CD4-positive, alpha-beta T cell (primary cell): ENCODE measurements at regions not wholly inside any gene's neighbourhood (a gene's known extent, or its start where the extent isn't known, plus 50 kb on each side); places are given as distances from the start of the nearest gene placed in this dataset.
"Not testable (repeated sequence)": the region's sequence is repeated elsewhere in the genome, so short reads cannot be mapped to it uniquely, and the experiment has no call there.

ENCODE experiments used
- ATAC-seq: fragments of 200-7000 bp; cut with Tn5 transposase; one replicate; pipeline ENCODE4 v1.10.0; 2022; ENCODE audit warnings: mild to moderate bottlenecking; ENCODE audit not compliant: poor library complexity
- CTCF ChIA-PET: fragments of 350-600 bp; sonication (Branson Sonifier 250); formaldehyde crosslinking; loops from one replicate; lab custom pipeline; 2021; ENCODE audit warnings: antibody characterized with exemption, inconsistent platforms; lab: Charles Lee
- POLR2A ChIA-PET: fragments of 350-600 bp; sonication (Branson Sonifier 250); formaldehyde crosslinking; loops from one replicate; lab custom pipeline; 2021; ENCODE audit warnings: antibody characterized with exemption, inconsistent platforms; lab: Charles Lee
- DNase-seq, 14 experiments: peaks; one replicate each; pipeline ENCODE4 v3.0.0-alpha.2; 2013 to 2020; ENCODE audit warnings: mixed read lengths in 2 of 14
- H3K27ac ChIP-seq, 2 donors: one replicate each; pipeline versions ENCODE4 v1.5.1 to v1.7.0; 2013; ENCODE audit warnings: low read length in 2 of 2, low read depth in 1 of 2, mild to moderate bottlenecking in 1 of 2
- H3K27me3 ChIP-seq, 2 experiments: 1 replicate in 1 of 2; 2 replicates in 1 of 2; pipeline versions ENCODE4 v1.6.1 to v1.7.0; 2013; ENCODE audit warnings: low read length in 2 of 2, control low read depth in 1 of 2, mild to moderate bottlenecking in 1 of 2, moderate library complexity in 1 of 2; ENCODE audit not compliant: insufficient read depth in 2 of 2, control insufficient read depth in 1 of 2
- H3K36me3 ChIP-seq: one replicate; pipeline ENCODE4 v1.6.1; 2013; ENCODE audit warnings: low read length, control low read depth; ENCODE audit not compliant: insufficient read depth
- H3K4me1 ChIP-seq: one replicate; pipeline ENCODE4 v1.6.1; 2013; ENCODE audit warnings: low read length, control low read depth; ENCODE audit not compliant: insufficient read depth
- H3K4me3 ChIP-seq: one replicate; pipeline ENCODE4 v1.5.1; 2013; ENCODE audit warnings: mild to moderate bottlenecking, low read length, moderate library complexity
- H3K9me3 ChIP-seq, 2 experiments: 1 replicate in 1 of 2; 2 replicates in 1 of 2; pipeline versions ENCODE4 v1.6.1 to v1.7.0; 2013; ENCODE audit warnings: low read length in 2 of 2, mild to moderate bottlenecking in 2 of 2, control low read depth in 1 of 2, moderate library complexity in 1 of 2; ENCODE audit not compliant: control insufficient read depth in 1 of 2, insufficient read depth in 1 of 2
- H3K27ac Mint-ChIP-seq: one replicate; pipeline ENCODE4 v1.8.0; 2020; ENCODE audit warnings: mixed read lengths
- H3K27me3 Mint-ChIP-seq: one replicate; pipeline ENCODE4 v1.8.0; 2021; ENCODE audit warnings: mixed read lengths
- H3K36me3 Mint-ChIP-seq: one replicate; pipeline ENCODE4 v1.8.0; 2021; ENCODE audit warnings: low read depth, mixed read lengths
- H3K4me1 Mint-ChIP-seq: one replicate; pipeline ENCODE4 v1.8.0; 2021; ENCODE audit warnings: low read depth, mixed read lengths
- H3K4me3 Mint-ChIP-seq: one replicate; pipeline ENCODE4 v1.8.0; 2020; ENCODE audit warnings: mild to moderate bottlenecking, mixed read lengths
- H3K9me3 Mint-ChIP-seq: one replicate; pipeline ENCODE4 v1.8.0; 2020; ENCODE audit warnings: mixed read lengths
- CTCF ChIP-seq: fragments of 200-600 bp; IDR thresholded peaks from one replicate; pipeline ENCODE4 v1.8.0; 2022; ENCODE audit warnings: antibody characterized with exemption, mild to moderate bottlenecking
- intact Hi-C, 2 experiments: fragments of 100-400 bp; cut with DNase I in 1 of 2; cut with micrococcal nuclease in 1 of 2; formaldehyde crosslinking; loops; one replicate each; pipeline versions ENCODE4 v1.15.1 to v1.9.0; 2023 to 2025; cut with DNase I, micrococcal nuclease

GRCh38 chr2:235224410-235224809 lies 269.4 kb upstream of the AGAP1 start:
- H3K27ac ChIP-seq = no peak overlapping the region
- CTCF ChIA-PET = no interaction called here

GRCh38 chr2:235225261-235225660 lies 268.6 kb upstream of the AGAP1 start:
- Histone ChIP-seq H3K9me3 (peaks cover 0 to 3% of the 10 kb centered on the region in 2 experiments), H3K36me3 (no peaks in the 10 kb centered on the region), H3K4me1 (no peaks in the 10 kb centered on the region), H3K27ac (no peak overlapping the region), H3K4me3 (no peak overlapping the region), H3K27me3 (no peaks in the 10 kb centered on the region)
- H3K4me1 Mint-ChIP-seq = no peaks in the 10 kb centered on the region
- no peak overlapping the region for H3K27ac Mint-ChIP-seq
- TF ChIP-seq CTCF = no peak
- no peaks in the 10 kb centered on the region for H3K36me3 Mint-ChIP-seq
- no peak overlapping the region for H3K4me3 Mint-ChIP-seq
- ChIA-PET POLR2A (no interaction called here), CTCF (no interaction called here)
- no peaks in the 10 kb centered on the region for H3K9me3 Mint-ChIP-seq
- DNase-seq (no peak), ATAC-seq (no peak)
- intact Hi-C loops = no loop called here
- H3K27me3 Mint-ChIP-seq = peaks cover 17% of the 10 kb centered on the region

More at GRCh38 chr2:235224410-235224809, 269.4 kb upstream of the AGAP1 start:
- POLR2A ChIA-PET = no interaction called here
- H3K4me3 ChIP-seq = no peak overlapping the region
- no peak overlapping the region for H3K4me3 Mint-ChIP-seq
- H3K27ac Mint-ChIP-seq = no peak overlapping the region
- TF ChIP-seq CTCF = no peak
- no peaks in the 10 kb centered on the region for H3K9me3 Mint-ChIP-seq
- intact Hi-C loops = no loop called here
- ATAC-seq (no peak), DNase-seq (no peak)
- H3K27me3 ChIP-seq = no peaks in the 10 kb centered on the region
- H3K4me1 Mint-ChIP-seq = no peaks in the 10 kb centered on the region
- H3K27me3 Mint-ChIP-seq = peaks cover 19% of the 10 kb centered on the region
- no peaks in the 10 kb centered on the region for H3K4me1 ChIP-seq
- H3K36me3 ChIP-seq = no peaks in the 10 kb centered on the region
- H3K36me3 Mint-ChIP-seq = no peaks in the 10 kb centered on the region
- peaks cover 0 to 3% of the 10 kb centered on the region in 2 experiments for H3K9me3 ChIP-seq

- no peak for TF ChIP-seq CTCF
- Mint-ChIP-seq H3K36me3 (no peaks in the 10 kb centered on the region), H3K27ac (no peak overlapping the region), H3K4me3 (no peak overlapping the region), H3K9me3 (no peaks in the 10 kb centered on the region), H3K27me3 (peaks cover 21% of the 10 kb centered on the region), H3K4me1 (no peaks in the 10 kb centered on the region)
- H3K4me1 ChIP-seq = no peaks in the 10 kb centered on the region
- no peak overlapping the region for H3K27ac ChIP-seq
- no peaks in the 10 kb centered on the region for H3K27me3 ChIP-seq
- H3K9me3 ChIP-seq = peaks cover 0 to 6% of the 10 kb centered on the region in 2 experiments
- DNase-seq (no peak), ATAC-seq (no peak)
- no peaks in the 10 kb centered on the region for H3K36me3 ChIP-seq
- H3K4me3 ChIP-seq = no peak overlapping the region
- ChIA-PET CTCF (no interaction called here), POLR2A (no interaction called here)
- intact Hi-C loops = no loop called here
These were observed 266.3 kb upstream of the AGAP1 start for GRCh38 chr2:235227590-235227989.

- CTCF ChIA-PET = not testable (repeated sequence)
These were observed 265.4 kb upstream of the AGAP1 start for GRCh38 chr2:235228422-235228821.

More at GRCh38 chr2:235228422-235228821, 265.4 kb upstream of the AGAP1 start:
- H3K27ac ChIP-seq, intact Hi-C loops, ATAC-seq, H3K4me1 ChIP-seq, H3K9me3 Mint-ChIP-seq, H3K36me3 Mint-ChIP-seq, H3K9me3 ChIP-seq, H3K4me1 Mint-ChIP-seq, H3K4me3 ChIP-seq, H3K27ac Mint-ChIP-seq, H3K4me3 Mint-ChIP-seq, POLR2A ChIA-PET, H3K36me3 ChIP-seq, H3K27me3 ChIP-seq, DNase-seq: not testable (repeated sequence)
- H3K27me3 Mint-ChIP-seq = peaks cover 17% of the 10 kb centered on the region
